ENCODE measurements at regions not wholly inside any gene's neighbourhood (a gene's known extent, or its start where the extent isn't known, plus 50 kb on each side); places are given as distances from the start of the nearest gene placed in this dataset.
A peak's percentile ranks its signal among the peaks of the same experiment; 100 is the strongest.

GRCh38 chr16:64450177-64450576 is 671.7 kb downstream of the CDH11 start:
- DNase-seq, result no peak

- DNase-seq, result no peak
Observed at GRCh38 chr16:64449506-64449905, 672.4 kb downstream of the CDH11 start.

GRCh38 chr16:64445649-64446048 is 676.2 kb downstream of the CDH11 start:
- DNase-seq, result no peak

- no peak for DNase-seq
Observed at GRCh38 chr16:64445245-64445644, 676.6 kb downstream of the CDH11 start.

- DNase-seq, result no peak
Observed at GRCh38 chr16:64440421-64440831, 681.4 kb downstream of the CDH11 start.

GRCh38 chr16:64440005-64440404 is 681.9 kb downstream of the CDH11 start:
- no peak for DNase-seq

- DNase-seq, result peak; percentile 52
Observed at GRCh38 chr16:64437706-64438324, 684.0 kb downstream of the CDH11 start.

- no peak for DNase-seq
Observed at GRCh38 chr16:64434526-64435069, 687.3 kb downstream of the CDH11 start.

- peak; percentile 29 for DNase-seq
Observed at GRCh38 chr16:64428463-64429113, 693.3 kb downstream of the CDH11 start.

- no peak for DNase-seq
Observed at GRCh38 chr16:64426131-64426666, 695.7 kb downstream of the CDH11 start.

GRCh38 chr16:64425381-64425780 is 696.5 kb downstream of the CDH11 start:
- DNase-seq, result no peak

- DNase-seq, result no peak
Observed at GRCh38 chr16:64422259-64422658, 699.6 kb downstream of the CDH11 start.

GRCh38 chr16:64421515-64421914 is 700.3 kb downstream of the CDH11 start:
- DNase-seq, result no peak

- no peak for DNase-seq
Observed at GRCh38 chr16:64419832-64420231, 702.0 kb downstream of the CDH11 start.

- no peak for DNase-seq
Observed at GRCh38 chr16:64417711-64418227, 704.1 kb downstream of the CDH11 start.

- peak; percentile 65 for DNase-seq
Observed at GRCh38 chr16:64416216-64417005, 705.5 kb downstream of the CDH11 start.

- no peak for DNase-seq
Observed at GRCh38 chr16:64412578-64413280, 709.1 kb downstream of the CDH11 start.

- DNase-seq, result no peak
Observed at GRCh38 chr16:64410306-64410705, 711.6 kb downstream of the CDH11 start.

GRCh38 chr16:64409783-64410210 is 712.1 kb downstream of the CDH11 start:
- DNase-seq, result no peak

GRCh38 chr16:64408699-64409098 is 713.2 kb downstream of the CDH11 start:
- no peak for DNase-seq

GRCh38 chr16:64406770-64407181 is 715.1 kb downstream of the CDH11 start:
- peak; percentile 84 for DNase-seq

- no peak for DNase-seq
Observed at GRCh38 chr16:64403352-64403751, 718.5 kb downstream of the CDH11 start.
